ENCODE measurements at regions not wholly inside any gene's neighbourhood (a gene's known extent, or its start where the extent isn't known, plus 50 kb on each side); places are given as distances from the start of the nearest gene placed in this dataset.
"Not testable (repeated sequence)": the region's sequence is repeated elsewhere in the genome, so short reads cannot be mapped to it uniquely, and the experiment has no call there.

DNA sequence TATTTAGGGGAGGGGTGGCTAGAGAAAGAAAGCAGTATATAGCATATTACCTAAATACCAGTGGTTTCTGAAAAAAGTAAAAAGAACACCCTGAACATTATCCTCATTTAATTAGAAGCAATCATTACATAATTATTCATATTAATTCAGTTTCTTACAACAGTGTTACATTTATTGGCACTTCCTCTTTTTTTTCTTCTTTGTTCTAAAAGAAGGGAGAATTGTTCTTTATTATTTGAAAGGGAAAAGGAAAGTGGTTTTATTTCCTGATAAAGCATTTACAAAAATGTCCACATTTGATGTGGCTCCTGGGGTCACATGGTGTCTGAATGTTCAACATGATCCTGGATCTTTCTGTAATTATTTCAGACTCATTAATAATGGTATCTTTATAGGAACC is 254.9 kb upstream of the ZEB2 start:
- H3K4me3 ChIP-seq (ENCODE audit: low read depth, low read length) = no peak overlapping the region
- no peak for DNase-seq (ENCODE audit: low read depth)
- TF ChIP-seq, protein P1, sequence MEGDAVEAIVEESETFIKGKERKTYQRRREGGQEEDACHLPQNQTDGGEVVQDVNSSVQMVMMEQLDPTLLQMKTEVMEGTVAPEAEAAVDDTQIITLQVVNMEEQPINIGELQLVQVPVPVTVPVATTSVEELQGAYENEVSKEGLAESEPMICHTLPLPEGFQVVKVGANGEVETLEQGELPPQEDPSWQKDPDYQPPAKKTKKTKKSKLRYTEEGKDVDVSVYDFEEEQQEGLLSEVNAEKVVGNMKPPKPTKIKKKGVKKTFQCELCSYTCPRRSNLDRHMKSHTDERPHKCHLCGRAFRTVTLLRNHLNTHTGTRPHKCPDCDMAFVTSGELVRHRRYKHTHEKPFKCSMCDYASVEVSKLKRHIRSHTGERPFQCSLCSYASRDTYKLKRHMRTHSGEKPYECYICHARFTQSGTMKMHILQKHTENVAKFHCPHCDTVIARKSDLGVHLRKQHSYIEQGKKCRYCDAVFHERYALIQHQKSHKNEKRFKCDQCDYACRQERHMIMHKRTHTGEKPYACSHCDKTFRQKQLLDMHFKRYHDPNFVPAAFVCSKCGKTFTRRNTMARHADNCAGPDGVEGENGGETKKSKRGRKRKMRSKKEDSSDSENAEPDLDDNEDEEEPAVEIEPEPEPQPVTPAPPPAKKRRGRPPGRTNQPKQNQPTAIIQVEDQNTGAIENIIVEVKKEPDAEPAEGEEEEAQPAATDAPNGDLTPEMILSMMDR (conservative IDR thresholded peaks at IDR 0.05; ENCODE audit: low read depth, low read length) = no peak

DNA sequence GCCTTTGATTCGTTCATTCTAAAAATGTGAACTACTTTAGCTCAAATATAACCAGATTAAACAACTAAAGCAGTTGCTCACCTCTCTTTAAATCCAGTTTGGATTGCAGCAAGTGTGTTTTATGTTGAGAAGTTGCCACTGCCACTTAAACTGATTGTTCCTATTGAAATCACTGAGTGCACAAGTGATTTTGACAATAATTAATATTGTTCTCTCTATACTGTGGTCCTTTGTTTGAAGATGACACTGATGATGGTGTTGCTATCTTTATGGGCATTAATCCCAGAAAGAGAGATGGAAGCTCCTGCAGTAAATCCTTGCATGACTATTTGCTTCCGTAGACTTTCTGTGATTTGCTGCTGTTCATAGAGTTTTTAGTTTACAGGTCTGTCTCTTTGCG is 251.4 kb upstream of the ZEB2 start:
- TF ChIP-seq, protein P1 (conservative IDR thresholded peaks at IDR 0.05; ENCODE audit: low read depth, low read length) = no peak
- no peak overlapping the region for H3K4me3 ChIP-seq (ENCODE audit: low read depth, low read length)
- no peak for DNase-seq (ENCODE audit: low read depth)

DNA sequence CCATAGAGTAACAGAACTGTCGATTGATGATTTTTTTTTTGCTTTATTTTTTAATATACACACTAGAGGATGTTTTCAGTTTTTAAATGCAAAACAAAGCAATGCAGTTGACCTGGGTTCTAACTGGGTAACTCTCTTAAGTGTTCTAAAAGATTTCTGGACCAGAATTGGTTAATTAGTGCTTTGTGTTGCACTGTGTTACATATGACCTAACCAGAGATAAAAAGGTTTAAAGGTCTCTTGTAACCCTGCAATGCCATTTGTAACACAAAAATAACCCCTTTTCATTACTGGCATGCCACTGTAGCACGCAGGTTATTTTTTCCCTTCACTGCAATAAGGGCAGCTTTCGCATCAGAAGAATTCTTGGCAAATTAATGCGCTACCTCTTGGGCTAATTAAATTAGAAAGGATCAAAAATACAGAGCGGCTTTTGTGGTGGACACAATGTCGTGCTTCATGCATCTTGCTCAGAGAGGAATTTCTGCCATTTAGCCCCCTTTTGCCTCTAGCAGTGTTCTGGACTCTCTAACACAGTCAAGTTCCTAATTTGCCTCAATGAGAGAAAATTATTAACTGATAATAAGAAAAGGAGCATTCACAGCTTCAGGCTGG is 250.8 kb upstream of the ZEB2 start:
- no peak overlapping the region for H3K4me3 ChIP-seq (ENCODE audit: low read depth, low read length)
- no peak for DNase-seq (ENCODE audit: low read depth)
- TF ChIP-seq, protein P1 (conservative IDR thresholded peaks at IDR 0.05; ENCODE audit: low read depth, low read length) = no peak

DNA sequence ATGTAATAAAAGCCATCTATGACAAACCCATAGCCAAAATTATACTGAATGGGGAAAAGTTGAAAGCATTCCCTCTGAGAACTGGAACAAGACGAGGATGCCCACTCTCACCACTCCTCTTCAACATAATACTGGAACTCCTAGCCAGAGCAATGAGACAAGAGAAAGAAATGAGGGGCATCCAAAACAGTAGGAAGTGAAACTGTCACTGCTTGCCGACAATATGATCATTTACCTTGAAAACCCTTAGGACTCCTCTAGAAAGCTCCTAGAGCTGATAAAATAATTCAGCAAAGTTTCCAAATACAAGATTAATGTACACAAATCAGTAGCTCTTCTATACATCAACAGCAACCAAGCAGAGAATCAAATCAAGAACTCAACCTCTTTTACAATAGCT is 241.0 kb upstream of the ZEB2 start:
- H3K4me3 ChIP-seq (ENCODE audit: low read depth, low read length); DNase-seq (ENCODE audit: low read depth): not testable (repeated sequence)

DNA sequence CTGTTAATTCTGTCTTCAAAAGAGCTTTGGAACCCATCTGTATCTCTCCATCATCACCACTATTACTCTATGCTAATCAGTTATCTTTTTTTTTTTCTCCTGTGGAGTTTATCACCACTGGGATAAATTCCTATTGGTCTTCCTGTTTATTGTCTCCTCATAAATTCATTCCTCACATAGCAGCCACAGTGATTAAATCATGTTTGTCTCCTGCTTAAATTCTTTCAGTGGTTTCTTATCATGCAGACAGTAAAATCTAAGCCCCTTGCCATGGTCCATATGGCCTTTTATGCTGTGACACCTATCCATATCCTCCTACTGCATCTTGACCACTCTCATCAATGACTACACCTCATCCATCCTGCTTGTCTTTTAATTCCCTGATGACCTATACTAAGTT is 239.8 kb upstream of the ZEB2 start:
- no peak for DNase-seq (ENCODE audit: low read depth)
- TF ChIP-seq, protein P1 (conservative IDR thresholded peaks at IDR 0.05; ENCODE audit: low read depth, low read length) = no peak
- H3K4me3 ChIP-seq (ENCODE audit: low read depth, low read length) = no peak overlapping the region

DNA sequence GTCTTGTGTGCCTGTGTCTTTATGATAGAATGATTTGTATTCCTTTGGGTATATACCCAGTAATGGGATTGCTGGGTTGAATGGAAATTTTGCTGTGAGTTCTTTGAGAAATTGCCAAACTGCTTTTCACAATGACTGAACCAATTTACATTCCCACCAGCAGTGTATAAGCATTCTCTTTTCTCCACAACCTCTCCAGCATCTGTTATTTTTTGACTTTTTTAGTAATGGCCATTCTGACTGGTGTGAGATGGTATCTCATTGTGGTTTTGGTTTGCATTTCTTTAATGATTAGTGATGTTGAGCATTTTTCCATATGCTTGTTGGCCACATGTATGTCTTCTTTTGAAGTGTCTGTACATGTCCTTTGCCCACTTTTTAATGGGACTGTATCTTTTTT is 238.3 kb upstream of the ZEB2 start:
- not testable (repeated sequence) for H3K4me3 ChIP-seq (ENCODE audit: low read depth, low read length); DNase-seq (ENCODE audit: low read depth)

DNA sequence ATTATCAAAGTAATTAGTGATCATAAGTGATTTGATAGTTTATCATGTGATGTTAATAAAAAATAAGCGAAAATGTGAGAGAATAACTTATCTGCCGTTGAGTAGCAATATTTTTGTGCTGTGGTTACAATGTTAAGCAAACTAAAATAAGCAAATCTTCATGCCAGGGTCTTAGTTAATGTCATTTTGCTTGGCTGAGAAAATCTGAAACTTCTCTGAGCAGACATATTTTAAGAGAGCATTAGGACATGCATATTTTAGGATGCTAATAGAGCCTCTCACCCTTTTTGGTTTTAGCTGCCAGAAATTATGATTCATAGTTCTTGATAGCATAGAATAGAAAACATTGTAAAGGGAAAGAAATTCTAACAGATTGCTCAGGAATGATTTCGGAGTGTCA is 233.5 kb upstream of the ZEB2 start:
- TF ChIP-seq, protein P1 (conservative IDR thresholded peaks at IDR 0.05; ENCODE audit: low read depth, low read length) = no peak

DNA sequence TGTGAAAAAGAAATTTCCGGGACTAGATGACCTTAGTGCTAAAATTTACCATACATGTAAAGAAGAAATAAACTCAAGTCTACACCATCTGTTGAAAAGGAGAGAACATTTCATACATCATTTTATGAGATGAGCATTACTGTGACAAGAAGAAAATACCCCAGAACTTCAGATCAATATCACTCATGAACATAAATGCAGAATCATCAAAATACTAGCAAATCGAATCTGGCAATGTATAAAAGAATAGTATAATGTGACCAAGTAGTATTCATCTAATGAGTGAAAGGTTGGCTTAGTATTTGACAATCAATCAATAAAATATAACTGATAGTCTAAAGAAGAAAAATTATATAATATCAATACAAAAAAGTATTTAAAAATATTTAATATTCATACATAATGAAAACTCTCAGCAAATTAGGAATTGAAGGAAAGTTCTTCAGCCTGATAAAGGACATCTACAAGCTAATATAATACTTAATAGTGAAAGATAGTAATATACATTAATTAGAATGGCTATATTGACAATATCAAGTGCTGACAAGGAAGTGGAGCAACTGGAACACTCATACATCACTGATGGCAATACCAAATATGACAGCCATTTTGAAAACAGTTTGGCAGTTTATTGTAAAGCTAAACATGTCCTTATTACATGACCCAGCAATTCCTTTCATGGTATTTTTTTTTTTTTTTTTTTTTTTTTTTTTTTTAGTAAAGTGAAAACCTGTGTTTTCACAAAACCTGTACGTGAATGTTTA is 231.4 kb upstream of the ZEB2 start:
- no peak overlapping the region for H3K4me3 ChIP-seq (ENCODE audit: low read depth, low read length)
- no peak for DNase-seq (ENCODE audit: low read depth)
- TF ChIP-seq, protein P1 (conservative IDR thresholded peaks at IDR 0.05; ENCODE audit: low read depth, low read length) = no peak

More for the DNA sequence above, 233.5 kb upstream of the ZEB2 start:
- DNase-seq (ENCODE audit: low read depth) = no peak
- H3K4me3 ChIP-seq (ENCODE audit: low read depth, low read length) = no peak overlapping the region
